ENCODE measurements at regions not wholly inside any gene's neighbourhood (a gene's known extent, or its start where the extent isn't known, plus 50 kb on each side); places are given as distances from the start of the nearest gene placed in this dataset.
"Not testable (repeated sequence)": the region's sequence is repeated elsewhere in the genome, so short reads cannot be mapped to it uniquely, and the experiment has no call there.

DNA sequence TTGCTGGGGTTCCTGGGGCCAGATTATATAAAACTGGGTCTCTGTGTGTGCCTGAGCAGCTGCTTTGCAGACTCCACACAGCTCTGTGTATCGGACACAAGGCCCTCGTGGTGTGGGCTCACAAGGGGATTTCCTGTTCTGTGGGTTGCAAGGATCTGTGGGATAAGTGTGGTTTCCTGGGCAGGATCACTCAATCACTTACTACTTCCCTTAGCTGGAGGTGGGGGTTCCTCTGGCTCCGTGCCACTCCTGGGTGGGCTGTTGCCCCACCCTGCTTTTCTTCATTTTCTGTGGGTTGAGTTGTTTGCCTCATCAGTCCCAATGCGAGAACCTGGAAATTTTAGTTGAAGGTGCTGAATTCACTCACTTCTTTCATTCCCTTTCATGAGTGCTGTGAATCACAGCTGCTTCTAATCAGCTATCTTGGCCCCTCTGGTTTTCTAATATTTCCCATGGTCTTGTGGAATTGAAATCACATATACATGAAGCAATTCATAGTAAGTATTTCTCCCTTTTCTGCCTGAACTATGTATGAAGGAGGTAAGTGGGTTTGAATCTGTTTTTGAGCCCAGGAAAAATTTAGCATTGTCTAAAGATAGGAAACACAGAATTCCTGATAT, 196.3 kb downstream of the DCDC2C start:
- H3K36me3 Mint-ChIP-seq, result no peaks in the 10 kb centered on the region

DNA sequence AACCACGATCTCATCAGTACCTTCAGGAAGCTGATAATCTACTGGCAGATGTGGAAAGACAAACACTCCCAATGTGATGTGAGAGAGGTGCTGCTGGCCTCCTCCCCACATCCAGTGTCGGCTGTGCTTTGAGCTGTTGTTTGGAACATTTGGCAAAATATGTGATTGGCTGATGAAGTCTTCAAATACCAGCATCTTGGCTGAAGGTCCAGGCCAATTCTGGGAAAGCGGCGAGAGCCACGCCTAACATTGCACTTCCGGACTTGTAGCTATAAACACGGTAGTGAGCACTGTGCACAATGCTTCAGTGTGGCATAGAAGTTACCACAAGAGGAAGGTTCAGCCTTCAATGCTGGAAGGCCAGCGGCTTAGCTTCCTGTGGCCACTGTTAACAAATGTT, 198.8 kb downstream of the DCDC2C start:
- peaks cover 15% of the 10 kb centered on the region for H3K27me3 Mint-ChIP-seq
- H3K4me3 Mint-ChIP-seq, result no peak overlapping the region
- H3K9me3 Mint-ChIP-seq (ENCODE audit: low read depth), result peaks cover 6% of the 10 kb centered on the region
- no peaks in the 10 kb centered on the region for H3K36me3 Mint-ChIP-seq
- no peaks in the 10 kb centered on the region for H3K4me1 Mint-ChIP-seq (ENCODE audit: low read depth)
- no peak overlapping the region for H3K27ac Mint-ChIP-seq

More for the DNA sequence above, 196.3 kb downstream of the DCDC2C start:
- H3K27me3 Mint-ChIP-seq, result peaks cover 17% of the 10 kb centered on the region
- no peak overlapping the region for H3K27ac Mint-ChIP-seq
- H3K4me1 Mint-ChIP-seq (ENCODE audit: low read depth), result no peaks in the 10 kb centered on the region
- H3K9me3 Mint-ChIP-seq (ENCODE audit: low read depth), result peaks cover 6% of the 10 kb centered on the region
- no peak overlapping the region for H3K4me3 Mint-ChIP-seq

DNA sequence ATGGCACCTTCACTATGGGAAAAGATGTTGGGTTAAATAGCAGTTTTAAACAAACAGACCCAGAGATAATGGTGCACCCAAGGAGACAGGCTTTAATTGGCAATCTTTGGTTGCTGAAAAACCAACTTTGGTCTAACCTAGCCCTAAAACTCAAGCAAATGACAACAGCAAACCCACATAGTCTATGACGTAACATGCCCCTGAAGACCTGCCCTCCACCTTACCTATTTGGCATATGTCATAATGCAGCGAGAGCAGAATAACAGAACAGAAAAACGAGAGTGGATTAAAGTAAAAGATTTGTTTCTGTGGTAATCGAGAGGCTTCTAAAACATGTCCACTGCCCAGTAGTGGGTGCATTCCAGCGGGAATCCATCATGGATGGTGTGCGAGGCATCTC, 200.7 kb downstream of the DCDC2C start:
- Mint-ChIP-seq H3K36me3 (no peaks in the 10 kb centered on the region), H3K27ac (no peak overlapping the region), H3K9me3 (ENCODE audit: low read depth) (peaks cover 6% of the 10 kb centered on the region), H3K4me1 (ENCODE audit: low read depth) (no peaks in the 10 kb centered on the region), H3K27me3 (peaks cover 13% of the 10 kb centered on the region), H3K4me3 (no peak overlapping the region)

DNA sequence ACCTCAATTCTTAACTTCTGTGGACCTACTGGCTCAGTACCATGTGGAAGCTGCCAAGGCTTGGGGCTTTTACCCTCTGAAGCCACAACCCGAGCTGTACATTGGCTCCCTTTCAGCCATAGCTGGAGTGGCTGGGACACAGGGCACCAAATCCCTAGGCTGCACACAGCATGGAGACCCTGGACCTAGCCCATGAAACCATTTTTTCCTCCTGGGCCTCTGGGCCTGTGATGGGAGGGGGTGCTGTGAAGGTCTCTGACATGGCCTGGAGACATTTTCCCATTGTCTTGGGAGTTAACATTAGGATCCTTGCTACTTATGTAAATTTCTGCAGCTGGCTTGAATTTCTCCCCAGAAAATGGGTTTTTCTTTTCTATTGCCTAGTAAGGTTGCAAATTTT, 205.1 kb downstream of the DCDC2C start:
- not testable (repeated sequence) for H3K4me3 Mint-ChIP-seq; H3K27ac Mint-ChIP-seq; H3K4me1 Mint-ChIP-seq (ENCODE audit: low read depth); H3K27me3 Mint-ChIP-seq; H3K36me3 Mint-ChIP-seq
- H3K9me3 Mint-ChIP-seq (ENCODE audit: low read depth), result peaks cover 13% of the 10 kb centered on the region

DNA sequence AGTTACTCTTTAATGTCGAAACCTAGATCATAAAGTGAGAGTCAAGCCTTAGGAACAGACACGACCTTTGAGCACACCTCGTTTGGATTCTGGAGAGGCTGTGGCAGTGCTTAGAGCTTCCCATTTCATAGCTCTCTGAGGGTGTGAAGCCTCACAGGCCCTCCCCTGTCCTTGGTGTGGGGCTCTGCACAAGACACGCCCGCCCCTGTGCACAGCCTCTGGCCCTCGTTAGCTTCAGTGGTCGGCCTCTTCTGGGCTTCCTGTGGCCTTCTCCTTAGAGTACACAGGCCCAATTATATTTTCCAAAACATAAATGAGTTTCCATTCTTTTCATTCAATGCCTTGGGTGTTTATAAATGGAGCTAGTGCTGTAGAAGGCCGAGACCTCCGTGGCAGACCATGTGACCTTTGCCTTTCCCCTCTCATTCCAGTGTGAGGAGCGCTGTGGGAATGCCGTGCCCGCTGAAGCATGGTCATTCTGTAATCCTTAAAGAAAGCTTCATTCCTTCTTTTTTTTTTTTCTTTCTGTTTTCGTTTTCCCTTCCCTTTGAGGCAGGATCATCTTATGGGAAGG, 208.6 kb downstream of the DCDC2C start:
- Mint-ChIP-seq H3K36me3 (no peaks in the 10 kb centered on the region), H3K4me1 (ENCODE audit: low read depth) (no peaks in the 10 kb centered on the region), H3K9me3 (ENCODE audit: low read depth) (peaks cover 13% of the 10 kb centered on the region), H3K27ac (no peak overlapping the region), H3K27me3 (peaks cover 1% of the 10 kb centered on the region), H3K4me3 (no peak overlapping the region)

DNA sequence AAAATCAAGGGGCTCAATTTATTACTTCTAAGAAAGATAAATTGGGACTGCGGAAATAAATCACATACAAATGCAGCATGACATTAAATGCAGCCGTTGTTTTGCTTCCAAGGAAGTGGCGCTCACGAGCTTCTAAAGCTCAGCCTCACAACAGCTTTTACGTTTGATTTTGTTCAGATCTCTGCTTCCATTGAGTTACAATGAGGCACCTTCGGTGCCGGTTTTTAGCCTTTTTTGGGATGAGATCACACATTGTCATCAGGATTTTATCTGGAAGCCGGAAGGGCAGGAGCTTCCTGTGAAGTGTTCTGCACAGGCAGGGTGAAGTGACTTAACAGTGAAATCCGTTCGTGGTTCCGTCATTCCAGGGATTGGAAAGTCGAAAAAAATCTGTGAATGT, 209.8 kb downstream of the DCDC2C start:
- H3K4me3 Mint-ChIP-seq, result no peak overlapping the region
- H3K27ac Mint-ChIP-seq, result no peak overlapping the region

DNA sequence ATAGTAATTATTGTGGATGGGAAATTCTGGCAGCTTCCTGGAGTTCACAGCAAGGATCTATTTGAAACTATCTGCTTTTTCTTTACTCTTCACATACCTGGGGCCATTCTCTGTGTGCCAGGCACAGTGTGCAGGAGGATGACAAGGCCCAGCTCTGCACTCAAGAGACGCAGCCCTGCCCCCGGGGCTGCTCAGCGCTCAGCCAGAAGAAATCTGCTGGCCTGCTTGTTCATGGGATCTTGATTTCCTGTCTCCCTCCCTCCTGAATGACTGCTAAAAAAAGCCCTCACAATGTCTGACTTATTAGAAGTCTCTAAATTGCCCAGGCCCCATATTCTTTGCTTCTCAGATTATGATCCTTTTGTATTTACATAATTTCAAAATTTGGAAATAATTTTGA, 210.9 kb downstream of the DCDC2C start:
- Mint-ChIP-seq H3K27ac (no peak overlapping the region), H3K36me3 (no peaks in the 10 kb centered on the region), H3K4me3 (no peak overlapping the region), H3K9me3 (ENCODE audit: low read depth) (peaks cover 5% of the 10 kb centered on the region), H3K27me3 (peaks cover 1% of the 10 kb centered on the region), H3K4me1 (ENCODE audit: low read depth) (no peaks in the 10 kb centered on the region)

More for the DNA sequence above, 209.8 kb downstream of the DCDC2C start:
- H3K36me3 Mint-ChIP-seq, result no peaks in the 10 kb centered on the region
- H3K4me1 Mint-ChIP-seq (ENCODE audit: low read depth), result no peaks in the 10 kb centered on the region
- peaks cover 1% of the 10 kb centered on the region for H3K27me3 Mint-ChIP-seq
- peaks cover 10% of the 10 kb centered on the region for H3K9me3 Mint-ChIP-seq (ENCODE audit: low read depth)

DNA sequence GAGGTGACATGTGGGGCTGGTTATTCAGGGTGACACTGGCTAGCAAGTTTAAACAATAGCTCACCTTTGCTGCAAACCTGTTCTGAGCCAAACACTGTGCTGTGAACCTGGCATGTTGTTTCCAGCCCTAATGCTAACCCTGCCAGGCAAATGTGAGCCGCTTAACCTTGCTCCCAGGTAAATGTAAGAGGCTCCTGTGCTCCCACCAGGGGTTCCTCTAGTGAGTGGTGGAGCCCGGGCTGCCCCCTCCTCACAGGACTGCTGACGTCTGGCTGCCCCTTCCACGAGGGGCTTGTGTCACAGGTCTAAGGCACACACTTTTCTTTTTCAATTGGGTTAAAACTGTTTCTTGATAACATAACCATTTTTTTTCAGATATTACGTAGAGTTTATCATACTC, 223.7 kb downstream of the DCDC2C start:
- no peaks in the 10 kb centered on the region for H3K27me3 Mint-ChIP-seq
- no peak overlapping the region for H3K4me3 Mint-ChIP-seq
- H3K4me1 Mint-ChIP-seq (ENCODE audit: low read depth), result no peaks in the 10 kb centered on the region

DNA sequence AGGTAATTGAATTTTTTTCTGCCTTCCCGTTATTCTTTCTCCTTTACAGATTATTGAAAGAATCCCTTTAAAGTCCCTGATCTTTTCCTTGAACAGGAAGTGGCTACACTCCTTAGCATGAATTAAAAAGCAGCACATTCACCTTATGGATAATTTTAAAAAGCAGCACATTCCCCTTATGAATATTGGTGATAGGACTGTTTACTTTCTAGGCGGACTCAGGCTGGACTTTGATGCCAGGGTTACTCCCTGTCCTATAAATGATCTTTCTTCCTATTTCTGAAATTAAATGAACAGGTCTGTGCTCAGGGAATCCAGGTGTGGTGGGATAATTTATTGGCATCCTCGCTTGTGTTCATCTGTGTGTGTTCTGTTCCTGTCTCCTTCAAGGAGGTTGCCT, 226.0 kb downstream of the DCDC2C start:
- no peak overlapping the region for H3K27ac Mint-ChIP-seq
- H3K4me1 Mint-ChIP-seq (ENCODE audit: low read depth), result no peaks in the 10 kb centered on the region

More for the DNA sequence above, 223.7 kb downstream of the DCDC2C start:
- H3K9me3 Mint-ChIP-seq (ENCODE audit: low read depth), result peaks cover 2% of the 10 kb centered on the region
- H3K27ac Mint-ChIP-seq, result no peak overlapping the region
- no peaks in the 10 kb centered on the region for H3K36me3 Mint-ChIP-seq

DNA sequence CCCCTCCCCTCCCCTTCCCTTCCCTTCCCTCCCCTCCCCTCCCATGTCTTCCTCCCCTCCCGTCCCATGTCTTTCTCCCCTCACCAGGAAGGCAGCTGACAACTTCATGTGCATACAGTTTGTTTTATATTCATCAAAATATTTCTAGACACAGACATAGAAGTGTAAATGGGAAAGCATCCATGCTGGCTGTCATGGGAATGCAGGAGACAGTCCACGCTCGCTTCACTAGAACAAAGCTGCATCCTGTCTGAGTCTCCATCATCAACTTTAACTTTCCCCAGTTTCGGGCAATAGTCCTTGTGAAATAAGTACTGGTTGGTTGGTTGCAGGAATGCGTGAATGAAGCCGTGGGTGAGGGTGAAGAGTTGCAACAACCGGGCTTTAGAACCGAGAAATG, 226.9 kb downstream of the DCDC2C start:
- Mint-ChIP-seq H3K4me1 (ENCODE audit: low read depth) (no peaks in the 10 kb centered on the region), H3K27ac (no peak overlapping the region), H3K36me3 (no peaks in the 10 kb centered on the region), H3K4me3 (no peak overlapping the region), H3K27me3 (no peaks in the 10 kb centered on the region), H3K9me3 (ENCODE audit: low read depth) (peaks cover 8% of the 10 kb centered on the region)

More for the DNA sequence above, 226.0 kb downstream of the DCDC2C start:
- Mint-ChIP-seq H3K27me3 (no peaks in the 10 kb centered on the region), H3K36me3 (no peaks in the 10 kb centered on the region), H3K9me3 (ENCODE audit: low read depth) (peaks cover 8% of the 10 kb centered on the region), H3K4me3 (no peak overlapping the region)

DNA sequence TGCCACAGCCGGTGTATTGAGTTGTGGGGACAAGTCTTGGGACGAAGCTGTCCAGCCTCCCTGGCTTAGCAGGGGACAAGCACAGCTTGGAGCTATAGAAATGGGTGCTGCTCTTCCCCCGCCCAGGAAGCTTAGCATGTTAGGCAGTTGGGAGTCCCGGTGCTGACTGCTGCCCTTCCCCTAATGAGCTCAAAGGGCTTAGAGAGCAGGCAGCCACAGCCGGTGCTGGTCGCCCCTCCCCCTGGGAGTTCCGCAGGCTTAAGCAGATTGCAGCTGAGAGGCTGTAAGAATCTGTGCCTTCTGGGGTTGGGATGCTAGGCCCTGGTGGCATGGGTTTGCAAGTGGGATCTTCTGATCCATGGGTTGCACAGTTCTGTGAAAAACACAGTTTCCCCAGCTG, 237.3 kb downstream of the DCDC2C start:
- no peak overlapping the region for H3K4me3 Mint-ChIP-seq
- no peaks in the 10 kb centered on the region for H3K36me3 Mint-ChIP-seq
- peaks cover 3% of the 10 kb centered on the region for H3K9me3 Mint-ChIP-seq (ENCODE audit: low read depth)
- no peaks in the 10 kb centered on the region for H3K27me3 Mint-ChIP-seq
- no peak overlapping the region for H3K27ac Mint-ChIP-seq
- H3K4me1 Mint-ChIP-seq (ENCODE audit: low read depth), result no peaks in the 10 kb centered on the region

DNA sequence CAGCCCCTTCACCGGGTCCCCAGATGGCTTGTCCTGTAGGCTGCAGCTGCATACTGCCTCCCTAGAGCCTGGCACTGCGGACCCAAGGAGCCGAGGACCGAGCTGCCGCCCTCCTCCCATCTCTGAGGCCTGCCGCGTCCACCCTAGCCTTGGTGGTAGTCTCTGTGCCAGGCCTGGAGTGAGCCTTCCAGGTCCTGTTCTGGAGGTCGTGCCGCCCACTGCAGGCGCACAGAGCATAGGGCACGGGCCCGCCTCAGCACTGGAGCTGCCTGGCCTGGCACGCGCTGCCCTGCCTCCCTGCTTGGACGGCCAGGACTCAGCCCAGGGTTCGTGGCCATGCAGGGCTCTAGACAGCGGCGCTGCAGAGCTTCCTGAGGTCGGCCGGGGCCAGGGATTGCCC, 239.5 kb downstream of the DCDC2C start:
- no peaks in the 10 kb centered on the region for H3K9me3 Mint-ChIP-seq (ENCODE audit: low read depth)
- no peaks in the 10 kb centered on the region for H3K4me1 Mint-ChIP-seq (ENCODE audit: low read depth)
- H3K27me3 Mint-ChIP-seq, result no peaks in the 10 kb centered on the region
- H3K27ac Mint-ChIP-seq, result no peak overlapping the region
- H3K36me3 Mint-ChIP-seq, result no peaks in the 10 kb centered on the region
- no peak overlapping the region for H3K4me3 Mint-ChIP-seq

DNA sequence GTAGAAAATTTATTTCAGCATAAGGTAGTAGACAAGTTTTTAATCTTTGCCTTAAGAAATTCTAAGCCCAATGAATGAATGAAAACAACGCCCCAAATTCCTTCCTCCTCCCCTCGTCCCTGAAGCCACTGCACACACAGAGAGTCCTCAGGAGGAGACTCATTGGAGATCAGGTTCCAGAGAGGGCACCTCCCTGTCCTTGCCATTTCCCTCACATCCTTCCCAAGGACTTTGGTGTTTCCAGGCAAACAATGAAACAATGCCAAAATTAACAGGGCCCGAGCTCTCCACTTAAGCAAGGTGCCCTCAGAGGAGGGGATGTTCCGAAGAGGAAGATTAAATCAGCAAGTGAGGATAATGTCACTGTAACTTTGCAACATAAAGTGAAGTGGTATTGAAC, 240.7 kb downstream of the DCDC2C start:
- H3K36me3 Mint-ChIP-seq, result no peaks in the 10 kb centered on the region
- no peak overlapping the region for H3K4me3 Mint-ChIP-seq
- H3K27me3 Mint-ChIP-seq, result no peaks in the 10 kb centered on the region
- H3K27ac Mint-ChIP-seq, result no peak overlapping the region
- no peaks in the 10 kb centered on the region for H3K4me1 Mint-ChIP-seq (ENCODE audit: low read depth)
- H3K9me3 Mint-ChIP-seq (ENCODE audit: low read depth), result no peaks in the 10 kb centered on the region

DNA sequence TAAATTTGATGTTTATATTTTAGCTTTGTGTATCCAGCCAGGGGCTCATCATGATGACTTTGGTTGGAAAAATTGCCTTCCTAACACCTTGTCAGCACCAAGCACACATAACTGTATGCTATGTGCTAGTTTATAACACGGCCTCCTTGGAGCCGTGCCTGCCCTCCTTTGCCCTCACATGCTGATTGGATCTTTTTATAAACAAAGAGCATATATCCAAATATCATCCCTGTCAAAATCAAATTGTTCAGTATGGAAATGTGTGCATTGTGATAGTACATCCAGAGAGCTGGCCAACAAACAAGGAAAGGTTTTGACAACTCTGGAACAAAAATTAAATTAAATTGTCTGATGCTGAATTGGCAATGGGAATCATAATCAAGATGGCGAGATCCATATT, 241.5 kb downstream of the DCDC2C start:
- Mint-ChIP-seq H3K4me1 (ENCODE audit: low read depth) (no peaks in the 10 kb centered on the region), H3K27ac (no peak overlapping the region), H3K9me3 (ENCODE audit: low read depth) (no peaks in the 10 kb centered on the region), H3K36me3 (no peaks in the 10 kb centered on the region), H3K4me3 (no peak overlapping the region), H3K27me3 (no peaks in the 10 kb centered on the region)

DNA sequence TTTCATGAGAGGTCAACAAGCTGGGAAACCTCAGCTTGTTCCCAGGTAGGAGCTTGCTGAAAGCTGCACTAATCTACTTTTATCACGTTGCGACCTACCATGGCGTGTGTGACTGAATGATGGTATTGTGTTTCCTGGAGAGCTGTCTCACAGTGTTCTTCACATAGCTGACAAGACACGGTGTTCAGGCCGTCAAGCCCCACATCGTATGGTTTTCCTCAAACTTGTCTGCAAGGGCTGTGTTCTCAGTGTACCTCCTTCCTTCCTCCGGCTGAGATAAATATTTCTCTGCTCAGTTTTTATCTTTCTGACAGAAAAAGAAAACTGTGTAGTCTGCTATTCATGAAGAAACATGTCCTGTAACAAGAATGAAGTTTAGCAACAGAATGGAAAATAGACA, 244.8 kb downstream of the DCDC2C start:
- Mint-ChIP-seq H3K36me3 (no peaks in the 10 kb centered on the region), H3K4me1 (ENCODE audit: low read depth) (no peaks in the 10 kb centered on the region), H3K27me3 (no peaks in the 10 kb centered on the region), H3K27ac (no peak overlapping the region), H3K4me3 (no peak overlapping the region), H3K9me3 (ENCODE audit: low read depth) (no peaks in the 10 kb centered on the region)

Data from activated naive CD8-positive, alpha-beta T cell (primary cell).